GM12878 (cell line): ENCODE measurements at regions not wholly inside any gene's neighbourhood (a gene's known extent, or its start where the extent isn't known, plus 50 kb on each side); places are given as distances from the start of the nearest gene placed in this dataset.

ENCODE experiments used
- ATAC-seq: fragments of 200-7000 bp; cut with Tn5 transposase; 3 replicates; pipeline ENCODE4 v1.9.1; 2020; ENCODE audit warnings: mild to moderate bottlenecking, moderate library complexity
- BruUV-seq: library from RNA; stranded (reverse); fragments of 400-500 nt; replicated peaks from 2 replicates; lab custom pipeline; 2021; lab: Mats Ljungman, UMichigan
- CTCF ChIA-PET: fragments of 300-600 bp; sonication (Branson Sonifier 250); formaldehyde crosslinking; extraction: SDS; loops from one replicate; lab custom pipeline; 2021; ENCODE audit warnings: inconsistent platforms; lab: Yijun Ruan, JAX
- POLR2A ChIA-PET: fragments of 350-600 bp; formaldehyde crosslinking; extraction: SDS; loops from one replicate; lab custom pipeline; 2021; ENCODE audit warnings: inconsistent platforms; lab: Charles Lee
- RAD21 ChIA-PET: fragments of 300-600 bp; sonication (Branson Sonifier 250); formaldehyde crosslinking; loops from one replicate; lab custom pipeline; 2023; ENCODE audit warnings: antibody characterized with exemption; ENCODE audit not compliant: unreplicated experiment; lab: Charles Lee
- SMC1A ChIA-PET: fragments of 300-600 bp; sonication (Branson Sonifier 250); formaldehyde crosslinking; loops from one replicate; lab custom pipeline; 2023; ENCODE audit not compliant: unreplicated experiment, uncharacterized antibody; lab: Charles Lee
- DNase-seq: peaks from one replicate; pipeline ENCODE4 v3.0.0-alpha.2; 2011; ENCODE audit warnings: low read depth, low spot score
- FAIRE-seq: peaks from 3 replicates; lab custom pipeline; 2011; peaks lifted over from hg19 to GRCh38; lab: Jason Lieb, UNC
- H2AFZ ChIP-seq: 2 replicates; pipeline ENCODE4 v1.6.0; 2011; ENCODE audit warnings: low read depth, low read length, control low read depth; ENCODE audit not compliant: control insufficient read depth
- H3K27ac ChIP-seq: 2 replicates; pipeline ENCODE4 v1.5.1; 2011; ENCODE audit warnings: control low read depth; ENCODE audit not compliant: control insufficient read depth, insufficient read depth
- H3K27me3 ChIP-seq, 2 experiments: replicated peaks in 1 of 2; 2 replicates each; pipeline versions ENCODE4 v1.6.0 to v1.6.1; 2011; ENCODE audit warnings: low read length in 1 of 2; ENCODE audit not compliant: control insufficient read depth in 2 of 2, insufficient read depth in 2 of 2
- H3K36me3 ChIP-seq, 2 experiments: 2 replicates each; pipeline ENCODE4 v1.5.1; 2011; ENCODE audit warnings: low read length in 1 of 2; ENCODE audit not compliant: control insufficient read depth in 2 of 2, insufficient read depth in 2 of 2
- H3K4me1 ChIP-seq: 2 replicates; pipeline ENCODE4 v1.6.1; 2011; ENCODE audit warnings: mild to moderate bottlenecking, low read length, moderate library complexity, mixed read lengths; ENCODE audit not compliant: control insufficient read depth, insufficient read depth
- H3K4me2 ChIP-seq: 2 replicates; pipeline ENCODE4 v1.6.0; 2011; ENCODE audit warnings: control low read depth; ENCODE audit not compliant: control insufficient read depth, insufficient read depth
- H3K4me3 ChIP-seq: fragments of 200-600 bp; sonication (generic); 2 replicates; pipeline ENCODE4 v1.5.1; 2016
- H3K79me2 ChIP-seq: 2 replicates; pipeline ENCODE4 v1.6.0; 2011; ENCODE audit warnings: low read length; ENCODE audit not compliant: control insufficient read depth, insufficient read depth
- H3K9ac ChIP-seq: 2 replicates; pipeline ENCODE4 v1.8.0; 2011; ENCODE audit warnings: low read length, control low read depth, mixed read lengths; ENCODE audit not compliant: control insufficient read depth, insufficient read depth
- H3K9me3 ChIP-seq: replicated peaks from 3 replicates; pipeline ENCODE4 v1.5.1; 2011; ENCODE audit warnings: mild to moderate bottlenecking, low read length; ENCODE audit not compliant: control insufficient read depth, insufficient read depth
- H4K20me1 ChIP-seq: 2 replicates; pipeline ENCODE4 v1.6.0; 2011; ENCODE audit not compliant: control insufficient read depth, insufficient read depth
- ASH2L ChIP-seq: fragments of 300-600, 200-600 bp; sonication (generic); IDR thresholded peaks from 2 replicates; pipeline ENCODE4 v1.6.1; 2017; ENCODE audit warnings: low read depth, mild to moderate bottlenecking, borderline replicate concordance
- BRCA1 ChIP-seq: IDR thresholded peaks from 2 replicates; pipeline ENCODE4 v1.6.1; 2011; ENCODE audit warnings: low read depth, low read length, improper control_type of control experiment
- CBX3 ChIP-seq: fragments of 200-600 bp; sonication (generic); IDR thresholded peaks from 2 replicates; pipeline ENCODE4 v1.6.1; 2016; ENCODE audit warnings: low read depth, borderline replicate concordance
- CHD1 ChIP-seq: IDR thresholded peaks from 2 replicates; pipeline ENCODE4 v1.6.1; 2012; ENCODE audit warnings: low read depth, low read length, improper control_type of control experiment
- CHD4 ChIP-seq: fragments of 200-600 bp; sonication (generic); IDR thresholded peaks from 2 replicates; pipeline ENCODE4 v1.6.1; 2016; ENCODE audit warnings: mild to moderate bottlenecking
- DPF2 ChIP-seq: fragments of 450-650 bp; IDR thresholded peaks from 2 replicates; pipeline ENCODE4 v1.6.1; 2017; ENCODE audit warnings: mild to moderate bottlenecking
- E2F4 ChIP-seq: IDR thresholded peaks from 2 replicates; pipeline ENCODE4 v1.6.1; 2012; ENCODE audit warnings: low read depth, low read length, improper control_type of control experiment
- EP300 ChIP-seq, 2 experiments: fragments of 150-350 bp in 1 of 2; IDR thresholded peaks; 2 replicates each; pipeline ENCODE4 v1.6.1; 2011 to 2012; ENCODE audit warnings: low read depth in 2 of 2, low read length in 2 of 2, borderline replicate concordance in 1 of 2, improper control_type of control experiment in 1 of 2, inconsistent platforms in 1 of 2; ENCODE audit not compliant: control insufficient read depth in 1 of 2
- ETV6 ChIP-seq, 2 experiments: fragments of 450-650 bp in 1 of 2; IDR thresholded peaks in 1 of 2; conservative IDR thresholded peaks in 1 of 2; 2 replicates each; pipeline ENCODE4 v1.6.1; 2014; ENCODE audit warnings: antibody characterized with exemption in 1 of 2, borderline replicate concordance in 1 of 2, low read depth in 1 of 2, mild to moderate bottlenecking in 1 of 2, moderate library complexity in 1 of 2
- HCFC1 ChIP-seq: fragments of 150-350 bp; IDR thresholded peaks from 2 replicates; pipeline ENCODE4 v1.6.1; 2014; ENCODE audit warnings: low read length
- HDGF ChIP-seq: fragments of 450-650 bp; IDR thresholded peaks from 2 replicates; pipeline ENCODE4 v1.6.1; 2016; ENCODE audit warnings: antibody characterized with exemption
- IRF5 ChIP-seq: fragments of 450-650 bp; IDR thresholded peaks from 2 replicates; pipeline ENCODE4 v1.6.1; 2017; ENCODE audit warnings: borderline replicate concordance
- MTA2 ChIP-seq: fragments of 450-650 bp; IDR thresholded peaks from 2 replicates; pipeline ENCODE4 v1.6.1; 2016; ENCODE audit warnings: low read depth, mild to moderate bottlenecking, moderate library complexity
- POLR2AphosphoS5 ChIP-seq: IDR thresholded peaks from 2 replicates; pipeline ENCODE4 v1.6.1; 2011; ENCODE audit warnings: mild to moderate bottlenecking, low read length, inconsistent platforms
- RAD21 ChIP-seq: IDR thresholded peaks from 2 replicates; pipeline ENCODE4 v1.6.1; 2011; ENCODE audit warnings: mild to moderate bottlenecking, low read depth, low read length, moderate library complexity; ENCODE audit not compliant: insufficient read depth
- RCOR1 ChIP-seq: conservative IDR thresholded peaks from 2 replicates; pipeline ENCODE4 v1.6.1; 2012; ENCODE audit warnings: low read depth, low read length, improper control_type of control experiment
- STAT1 ChIP-seq: fragments of 450-650 bp; conservative IDR thresholded peaks from 2 replicates; pipeline ENCODE4 v1.6.1; 2014; ENCODE audit warnings: antibody characterized with exemption, mild to moderate bottlenecking
- YY1 ChIP-seq: IDR thresholded peaks from 2 replicates; pipeline ENCODE4 v1.6.1; 2011; ENCODE audit warnings: low read depth, mild to moderate bottlenecking, low read length
- ZBTB11 ChIP-seq: fragments of 450-650 bp; formaldehyde crosslinking; IDR thresholded peaks from 2 replicates; pipeline ENCODE4 v1.5.0; 2022; ENCODE audit warnings: mild to moderate bottlenecking, missing genetic modification characterization
- ZNF24 ChIP-seq: fragments of 450-650 bp; IDR thresholded peaks from 2 replicates; pipeline ENCODE4 v1.6.1; 2017; ENCODE audit warnings: antibody characterized with exemption, mild to moderate bottlenecking
- ZSCAN29 ChIP-seq: fragments of 450-650 bp; IDR thresholded peaks from 2 replicates; pipeline ENCODE4 v1.6.1; 2017; ENCODE audit warnings: mild to moderate bottlenecking, moderate library complexity
- in situ Hi-C: fragments of 300-500 bp; cut with MboI; formaldehyde crosslinking; loops from 9 replicates; pipeline ENCODE4 v1.14.3; 2018; ENCODE audit warnings: mixed read lengths
- intact Hi-C: fragments of 100-400 bp; cut with micrococcal nuclease; formaldehyde crosslinking; loops from one replicate; pipeline ENCODE4 v1.14.2; 2022; ENCODE audit not compliant: unreplicated experiment

GRCh38 chr18:67023059-67023458, 419.2 kb upstream of the CDH19 start (continued):
- TF ChIP-seq IRF5 (no peak), EP300 (IDR thresholded peaks at IDR 0.05; ENCODE audit: borderline replicate concordance in 1 of 2, control insufficient read depth in 1 of 2, low read depth in 2 of 2, low read length in 2 of 2) (no peak), ETV6 (conservative IDR thresholded peaks at IDR 0.05 in 1 of 2, IDR thresholded peaks at IDR 0.05 in 1 of 2; ENCODE audit: borderline replicate concordance in 1 of 2, low read depth in 1 of 2) (no peak)

- no peak for TF ChIP-seq RCOR1
- TF ChIP-seq CHD1, result no peak
- no peak for TF ChIP-seq ZBTB11
- TF ChIP-seq DPF2, result no peak
- no peak for TF ChIP-seq CBX3
- no peak for TF ChIP-seq YY1
- no peak for TF ChIP-seq STAT1
- no peak for TF ChIP-seq POLR2AphosphoS5
- no peak for TF ChIP-seq MTA2
- no peak for TF ChIP-seq HCFC1
- TF ChIP-seq HDGF, result no peak
- no peak for TF ChIP-seq CHD4
- TF ChIP-seq RAD21, result no peak
- no peak for TF ChIP-seq E2F4
- no peak for TF ChIP-seq ASH2L
- no peak for TF ChIP-seq BRCA1
- TF ChIP-seq ZNF24, result no peak
- no peak for TF ChIP-seq ZSCAN29
- CTCF ChIA-PET, result no interaction called here
- POLR2A ChIA-PET, result no interaction called here
Observed at GRCh38 chr18:67010919-67011318, 407.0 kb upstream of the CDH19 start.

More at GRCh38 chr18:67010919-67011318, 407.0 kb upstream of the CDH19 start:
- no peak for DNase-seq
- no peak overlapping the region for H3K4me2 ChIP-seq
- no TSS peak for BruUV-seq
- H3K4me1 ChIP-seq, result no peaks in the 10 kb centered on the region
- SMC1A ChIA-PET, result no interaction called here
- intact Hi-C loops (no loop called here), in situ Hi-C loops (no loop called here)
- H3K27me3 ChIP-seq, result no peaks in the 10 kb centered on the region
- H2AFZ ChIP-seq, result no peak overlapping the region
- H3K36me3 ChIP-seq, result no peaks in the 10 kb centered on the region
- H3K27ac ChIP-seq, result no peak overlapping the region
- no peaks in the 10 kb centered on the region for H3K79me2 ChIP-seq
- H4K20me1 ChIP-seq, result no peaks in the 10 kb centered on the region
- RAD21 ChIA-PET, result no interaction called here
- ATAC-seq, result no peak
- H3K9ac ChIP-seq, result no peak overlapping the region
- H3K9me3 ChIP-seq, result no peaks in the 10 kb centered on the region
- no peak overlapping the region for H3K4me3 ChIP-seq
- FAIRE-seq, result no peak
